Left cardiac atrium (tissue), 4 donors: ENCODE measurements at regions not wholly inside any gene's neighbourhood (a gene's known extent, or its start where the extent isn't known, plus 50 kb on each side); places are given as distances from the start of the nearest gene placed in this dataset.
A peak's percentile ranks its signal among the peaks of the same experiment; 100 is the strongest.

Experiments
- ATAC-seq, 2 donors: fragments of 200-7000 bp; cut with Tn5 transposase; one replicate each; pipeline ENCODE4 v1.9.1; 2020; ENCODE audit warnings: mild to moderate bottlenecking in 2 of 2, moderate library complexity in 2 of 2
- DNase-seq: peaks from one replicate; pipeline ENCODE4 v3.0.0-alpha.2; 2020
- intact Hi-C, 2 donors: fragments of 100-400 bp; cut with DNase I; formaldehyde crosslinking; loops; one replicate each; pipeline versions ENCODE4 v1.14.1 to v1.15.1; 2022 to 2023
- donor health status: DM: no; HTN: yes; CAD: no.
- donor health status: DM: no; HTN: yes; CAD: no; lungs with severe emphysema.
- donor health status: DM: yes; HTN: yes; CAD: no.
- donor health status: Dilated cardiomyopathy.

- ATAC-seq: no peak
- intact Hi-C loops: no loop called here
Measured at GRCh38 chr1:57683037-57683942, 259.4 kb upstream of the DAB1 start.

GRCh38 chr1:57678138-57678537 lies 254.3 kb upstream of the DAB1 start:
- ATAC-seq: no peak
- no peak for DNase-seq
- intact Hi-C loops: no loop called here

More at GRCh38 chr1:57683037-57683942, 259.4 kb upstream of the DAB1 start:
- no peak for DNase-seq

DNA sequence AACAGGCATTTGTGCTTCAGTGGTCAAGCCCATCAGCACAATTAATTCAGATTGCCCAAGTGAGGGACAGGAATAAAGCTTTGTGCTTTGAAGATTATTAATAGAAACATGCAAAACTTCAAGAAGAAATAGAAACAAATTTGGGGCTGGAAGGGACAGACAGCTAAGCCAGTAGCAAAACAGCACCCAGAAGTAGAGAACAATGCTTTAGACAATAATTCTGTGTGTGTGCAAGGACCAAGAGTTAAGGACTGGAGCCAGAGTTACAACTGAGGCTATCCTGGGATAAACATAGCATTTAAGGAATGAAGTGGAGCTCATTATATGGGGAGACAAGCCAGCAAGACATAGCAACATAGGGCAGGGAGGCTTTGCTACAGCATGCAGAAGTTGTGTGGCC lies 251.9 kb upstream of the DAB1 start:
- ATAC-seq: no peak
- intact Hi-C loops: no loop called here
- no peak for DNase-seq

DNA sequence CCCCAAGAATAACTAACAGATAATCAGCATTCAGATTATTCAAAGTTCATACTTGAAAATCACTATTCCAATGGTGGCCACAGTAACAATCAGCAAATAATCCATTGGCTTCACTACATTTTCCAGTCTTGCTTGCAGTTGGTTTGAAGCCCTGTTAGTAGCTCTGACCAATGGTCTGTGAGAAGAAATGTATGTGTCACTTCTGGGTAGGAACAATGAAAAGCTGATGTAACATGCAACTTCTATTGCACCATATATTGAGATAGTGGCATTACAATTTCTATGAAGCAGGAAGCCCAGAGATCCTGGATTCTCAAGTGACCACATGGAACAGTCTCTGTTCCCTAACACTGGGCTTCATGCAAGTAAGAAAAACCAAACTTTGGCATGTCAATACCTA lies 250.9 kb upstream of the DAB1 start:
- intact Hi-C loops: no loop called here
- ATAC-seq (no peak), DNase-seq (no peak)

DNA sequence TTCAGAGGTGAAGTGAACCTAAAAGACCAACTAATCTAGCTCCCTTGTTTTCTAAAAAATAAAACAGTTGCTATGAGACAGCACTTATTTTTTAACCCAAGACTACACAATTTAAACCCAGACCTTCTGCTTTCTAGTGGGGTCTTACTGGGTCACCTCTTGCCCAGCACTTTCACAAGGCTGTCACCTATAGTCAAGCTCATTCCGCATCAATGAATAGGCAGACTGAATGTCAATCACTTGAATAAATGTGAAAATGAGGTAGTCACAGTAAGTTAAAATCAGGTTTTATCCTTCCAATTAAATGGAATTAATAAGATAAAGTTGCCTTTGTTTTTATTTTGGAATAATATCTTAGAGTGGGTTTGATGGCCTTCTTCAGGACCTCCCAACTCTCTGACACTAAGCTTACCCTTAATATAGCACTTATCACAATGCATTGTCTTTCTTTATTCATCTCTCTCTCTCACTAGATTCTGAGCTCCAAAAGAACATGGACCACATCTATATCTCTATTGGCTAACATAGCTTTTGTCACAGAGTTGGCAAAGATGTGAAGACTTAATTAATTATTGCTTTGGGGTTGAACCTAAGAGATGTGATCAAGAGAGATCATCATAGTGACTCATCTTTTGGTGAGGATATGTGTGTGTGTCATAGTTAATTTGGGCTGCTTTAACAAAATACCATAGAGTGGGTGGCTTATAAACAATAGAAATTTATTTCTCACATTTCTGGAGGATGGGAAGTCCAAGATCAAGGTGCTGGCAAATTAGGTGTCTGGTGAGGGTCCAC lies 248.7 kb upstream of the DAB1 start:
- DNase-seq: no peak
- no peak for ATAC-seq
- intact Hi-C loops: no loop called here

DNA sequence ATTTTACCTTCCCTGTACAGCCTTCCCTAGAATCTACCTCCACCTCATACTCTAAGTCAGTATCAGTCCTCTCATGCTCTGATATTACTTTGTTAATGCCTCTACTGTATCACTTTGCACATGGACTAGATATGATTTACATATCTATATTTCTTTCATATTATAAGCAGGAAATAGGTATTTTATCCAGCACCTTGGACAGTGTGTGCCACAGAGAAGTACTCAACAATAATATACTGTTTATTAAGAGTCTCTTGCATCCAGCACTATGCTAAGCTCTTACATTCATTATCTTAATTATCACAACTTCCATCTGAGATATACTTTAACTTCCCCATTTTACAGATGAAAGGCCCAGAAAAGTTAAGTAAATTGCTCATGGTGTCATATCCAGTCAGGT lies 247.9 kb upstream of the DAB1 start:
- DNase-seq (no peak), ATAC-seq (no peak)
- intact Hi-C loops: no loop called here

- ATAC-seq (no peak), DNase-seq (no peak)
- intact Hi-C loops: no loop called here
Measured at GRCh38 chr1:57659804-57660203, 235.9 kb upstream of the DAB1 start.

DNA sequence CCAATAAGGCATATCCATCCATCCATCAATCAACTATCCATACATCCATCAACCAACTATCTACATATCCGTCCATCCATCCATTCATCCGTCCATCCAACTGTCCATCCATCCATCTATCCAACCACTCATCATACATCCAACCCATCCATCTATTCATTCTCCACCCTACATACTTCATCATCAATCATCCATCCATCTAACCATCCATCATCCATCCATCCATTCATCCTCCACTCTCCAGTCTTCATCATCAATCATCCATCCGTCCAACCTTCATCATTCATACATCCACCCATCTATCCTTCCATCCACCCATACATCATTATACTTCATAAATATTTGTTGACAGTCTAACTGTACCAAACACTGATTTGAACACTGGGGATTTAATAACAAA lies 231.3 kb upstream of the DAB1 start:
- no peak for DNase-seq
- intact Hi-C loops: no loop called here
- ATAC-seq: no peak

- intact Hi-C loops: no loop called here
- ATAC-seq (no peak), DNase-seq (no peak)
Measured at GRCh38 chr1:57644667-57645066, 220.8 kb upstream of the DAB1 start.

DNA sequence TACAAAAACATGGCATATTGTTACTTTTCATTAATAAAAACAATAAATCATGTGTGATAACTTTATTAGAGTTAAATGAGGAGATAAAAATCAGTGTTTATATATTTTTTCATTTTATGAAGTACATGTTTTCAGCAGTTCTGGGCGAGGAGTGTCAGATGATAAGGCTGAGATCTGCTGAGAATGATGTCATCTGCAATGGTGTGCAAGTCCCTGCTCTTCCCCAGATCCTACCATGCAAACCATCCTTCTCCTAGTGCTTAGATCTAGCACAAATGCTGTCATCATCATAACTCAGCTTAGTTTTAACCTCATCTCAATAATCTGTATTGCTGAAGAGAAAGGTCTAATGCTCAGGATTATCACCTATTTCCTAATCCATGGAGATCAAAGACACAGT lies 214.4 kb upstream of the DAB1 start:
- ATAC-seq: no peak
- intact Hi-C loops: no loop called here

GRCh38 chr1:57637155-57637554 lies 213.3 kb upstream of the DAB1 start:
- DNase-seq (no peak), ATAC-seq (no peak)
- intact Hi-C loops: no loop called here

More for the DNA sequence above, 214.4 kb upstream of the DAB1 start:
- no peak for DNase-seq

- intact Hi-C loops: no loop called here
- DNase-seq: no peak
- ATAC-seq: no peak
Measured at GRCh38 chr1:57633881-57634280, 210.0 kb upstream of the DAB1 start.

GRCh38 chr1:57633056-57633455 lies 209.2 kb upstream of the DAB1 start:
- intact Hi-C loops: no loop called here
- DNase-seq (no peak), ATAC-seq (no peak)

DNA sequence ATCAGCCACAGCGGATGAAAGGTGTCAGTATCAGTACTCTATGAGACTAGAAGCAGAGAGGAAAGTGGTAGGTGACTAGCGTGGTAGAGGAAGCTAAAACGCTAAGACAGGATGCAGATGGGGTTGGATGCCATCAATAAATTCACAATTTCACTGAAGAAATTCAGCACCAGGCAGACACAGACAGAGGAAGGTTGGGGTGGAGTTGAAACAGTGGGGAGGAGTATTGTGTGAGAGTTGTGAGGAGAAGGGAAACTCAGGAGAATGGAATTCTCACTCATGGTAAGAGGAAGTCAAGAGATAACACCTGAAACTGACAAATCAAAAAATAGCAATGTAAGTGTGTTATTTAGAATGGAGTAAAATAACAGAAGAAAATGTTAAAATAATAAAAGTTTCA lies 208.5 kb upstream of the DAB1 start:
- no peak for DNase-seq
- intact Hi-C loops: no loop called here
- peak in 1 of 2 donors; percentile 92 for ATAC-seq

- DNase-seq (no peak), ATAC-seq (no peak)
- intact Hi-C loops: no loop called here
Measured at GRCh38 chr1:57627612-57628011, 203.8 kb upstream of the DAB1 start.

DNA sequence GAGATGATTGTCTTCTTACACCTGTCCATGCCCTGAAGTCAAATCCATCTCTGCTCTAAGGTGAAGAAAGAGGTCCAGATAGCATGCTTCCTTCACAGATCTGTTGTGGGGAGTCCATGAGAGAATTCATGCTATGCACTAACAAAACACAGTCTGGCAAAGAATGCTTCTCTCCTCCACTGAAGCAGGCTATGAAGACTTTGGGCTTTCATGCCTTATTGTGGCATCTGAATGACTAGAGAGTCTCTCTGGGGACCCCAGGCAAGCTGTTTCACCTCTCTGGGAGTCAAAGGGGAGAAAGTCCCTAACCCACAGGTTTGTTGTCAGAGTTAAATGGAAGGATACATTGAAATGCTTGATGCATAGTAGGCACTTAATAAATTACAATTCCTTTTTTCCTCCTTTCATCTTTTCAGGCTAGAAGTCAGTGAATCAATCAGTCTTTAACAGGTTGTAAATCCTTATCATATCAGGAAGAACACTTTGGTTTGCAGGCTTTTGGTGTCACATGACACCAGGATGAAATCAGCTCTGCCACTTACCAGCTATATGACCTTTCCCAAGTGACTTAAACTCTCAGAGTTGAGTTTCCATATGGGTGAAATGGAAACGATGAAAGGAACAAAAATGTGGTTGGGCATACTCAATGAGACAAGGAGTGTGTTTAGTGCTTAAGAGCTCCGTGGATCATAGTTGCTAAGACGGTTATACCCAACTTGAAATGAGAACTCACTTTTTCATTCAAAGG lies 200.1 kb upstream of the DAB1 start:
- ATAC-seq (no peak), DNase-seq (no peak)
- intact Hi-C loops: no loop called here

GRCh38 chr1:57623039-57623790 lies 199.4 kb upstream of the DAB1 start:
- intact Hi-C loops: no loop called here
- DNase-seq: peak; percentile 69
- ATAC-seq: peak in 1 of 2 donors; percentile 69

GRCh38 chr1:57621776-57622175 lies 197.9 kb upstream of the DAB1 start:
- ATAC-seq (no peak), DNase-seq (no peak)
- intact Hi-C loops: no loop called here

DNA sequence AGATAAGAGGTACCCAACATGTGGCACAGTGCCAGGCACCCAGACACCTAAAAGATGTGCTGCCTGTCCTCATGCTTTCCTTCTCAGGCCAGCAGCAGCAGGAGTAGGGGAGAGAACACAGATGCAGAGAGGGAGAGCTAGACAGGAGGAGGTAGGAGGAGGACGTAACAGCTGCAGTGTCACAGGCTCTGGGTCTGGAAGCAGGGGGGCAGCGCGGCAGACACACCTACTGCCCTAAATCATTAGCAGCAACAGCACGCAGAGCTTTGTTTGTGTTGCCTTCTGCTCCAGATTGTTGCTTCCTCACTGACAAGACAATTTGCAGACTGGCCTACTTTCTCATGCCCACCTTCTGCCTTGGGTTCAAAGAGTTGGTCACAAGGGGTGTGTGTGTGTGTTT lies 196.7 kb upstream of the DAB1 start:
- ATAC-seq: no peak
- intact Hi-C loops: no loop called here
- no peak for DNase-seq
